Prostate gland (tissue), 2 donors: ENCODE measurements at regions not wholly inside any gene's neighbourhood (a gene's known extent, or its start where the extent isn't known, plus 50 kb on each side); places are given as distances from the start of the nearest gene placed in this dataset.

Experiments used
- CTCF ChIP-seq, 4 experiments: fragments of 200-600 bp in 2 of 4; fragments of 450-650 bp in 2 of 4; sonication (generic) in 2 of 4; IDR thresholded peaks; 1 replicate in 3 of 4; 2 replicates in 1 of 4; pipeline ENCODE4 v1.5.1; 2016 to 2019; ENCODE audit warnings: antibody characterized with exemption in 4 of 4, mild to moderate bottlenecking in 2 of 4, moderate library complexity in 2 of 4
- POLR2A ChIP-seq: fragments of 450-650 bp; IDR thresholded peaks from one replicate; pipeline ENCODE4 v1.6.1; 2016; ENCODE audit warnings: antibody characterized with exemption, mild to moderate bottlenecking
- POLR2AphosphoS5 ChIP-seq: sonication (generic); formaldehyde crosslinking; IDR thresholded peaks from one replicate; pipeline ENCODE4 v1.6.1; 2017; ENCODE audit warnings: antibody characterized with exemption

- TF ChIP-seq CTCF (IDR thresholded peaks at IDR 0.05) (no peak), POLR2A (no peak), POLR2AphosphoS5 (no peak)
Observed at GRCh38 chr3:162385387-162385786, 888.8 kb downstream of the OTOL1 start.
